Muscle of leg (tissue), 3 donors: ENCODE measurements at regions not wholly inside any gene's neighbourhood (a gene's known extent, or its start where the extent isn't known, plus 50 kb on each side); places are given as distances from the start of the nearest gene placed in this dataset.

Source experiments
- DNase-seq: peaks from one replicate; pipeline ENCODE4 v3.0.0; 2013
- H3K27ac ChIP-seq: one replicate; pipeline ENCODE4 v1.5.1; 2013; ENCODE audit warnings: mild to moderate bottlenecking, low read length, control low read depth
- H3K27me3 ChIP-seq: one replicate; pipeline ENCODE4 v1.6.1; 2013; ENCODE audit warnings: low read length; ENCODE audit not compliant: control insufficient read depth, insufficient read depth
- H3K36me3 ChIP-seq: one replicate; pipeline ENCODE4 v1.6.1; 2013; ENCODE audit warnings: low read length; ENCODE audit not compliant: control insufficient read depth, insufficient read depth
- H3K4me1 ChIP-seq: one replicate; pipeline ENCODE4 v1.6.1; 2013; ENCODE audit warnings: low read length; ENCODE audit not compliant: control insufficient read depth, insufficient read depth
- H3K4me3 ChIP-seq: one replicate; pipeline ENCODE4 v1.5.1; 2013; ENCODE audit warnings: low read length, control low read depth
- H3K9me3 ChIP-seq: replicated peaks from 2 replicates; pipeline ENCODE4 v1.6.1; 2013; ENCODE audit warnings: low read depth, low read length; ENCODE audit not compliant: control insufficient read depth
- WGBS: methylation state at CpG from one replicate; pipeline ENCODE4 v1.1.5; 2013; ENCODE audit warnings: missing lambda C conversion rate; ENCODE audit not compliant: insufficient coverage; 5-methylcytosine and 5-hydroxymethylcytosine counted together

DNA sequence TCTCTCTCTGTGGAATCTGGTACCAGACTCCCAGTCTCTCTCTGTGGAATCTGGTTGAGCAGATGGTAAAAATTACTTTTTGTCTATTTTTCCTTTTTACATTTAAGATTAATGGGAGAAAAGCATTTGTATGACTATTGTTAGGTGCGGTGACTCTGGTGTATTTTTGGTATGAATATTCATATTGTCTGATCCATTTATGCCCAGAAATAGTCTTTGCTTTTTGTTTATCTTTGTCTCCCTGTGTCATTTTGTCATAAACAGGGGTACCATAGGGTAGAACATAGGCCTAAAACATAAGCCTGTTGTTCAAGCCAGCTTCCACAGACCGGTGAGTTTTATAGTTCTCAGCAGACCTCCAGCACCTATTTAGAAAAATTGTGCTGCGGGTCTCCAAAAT, 78.7 kb downstream of the ETS2 start:
- WGBS, result no CpG with 5 or more reads among the region's 3 CpGs
- Histone ChIP-seq H3K4me3 (no peak overlapping the region), H3K4me1 (no peaks in the 10 kb centered on the region), H3K27me3 (no peaks in the 10 kb centered on the region), H3K27ac (no peak overlapping the region), H3K9me3 (peaks cover 18% of the 10 kb centered on the region), H3K36me3 (no peaks in the 10 kb centered on the region)
- no peak for DNase-seq

DNA sequence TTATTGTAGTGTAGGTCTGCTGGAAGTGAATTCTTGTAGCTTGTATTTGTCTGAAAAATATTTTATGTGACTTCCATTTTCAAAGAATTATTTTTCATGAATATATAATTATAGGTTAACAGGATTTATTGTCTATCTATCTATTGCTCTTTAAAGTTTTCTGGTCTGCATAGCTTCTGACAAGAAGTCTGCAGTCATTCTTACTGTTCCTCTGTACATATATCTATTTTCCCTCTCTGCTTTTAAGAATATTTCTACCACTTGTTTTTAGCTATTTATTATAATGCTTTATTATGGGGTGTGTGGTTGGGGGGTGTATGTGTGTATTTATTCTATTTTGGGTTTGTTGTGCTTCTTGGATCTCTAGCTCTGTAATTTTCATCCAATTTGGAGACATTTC, 77.4 kb downstream of the ETS2 start:
- H3K27me3 ChIP-seq, result no peaks in the 10 kb centered on the region
- peaks cover 18% of the 10 kb centered on the region for H3K9me3 ChIP-seq
- no peaks in the 10 kb centered on the region for H3K36me3 ChIP-seq
- no peak overlapping the region for H3K27ac ChIP-seq
- H3K4me1 ChIP-seq, result no peaks in the 10 kb centered on the region
- DNase-seq, result no peak
- H3K4me3 ChIP-seq, result no peak overlapping the region

- Histone ChIP-seq H3K9me3 (peaks cover 9% of the 10 kb centered on the region), H3K27ac (no peak overlapping the region), H3K27me3 (no peaks in the 10 kb centered on the region), H3K4me1 (no peaks in the 10 kb centered on the region), H3K4me3 (no peak overlapping the region), H3K36me3 (no peaks in the 10 kb centered on the region)
- no peak for DNase-seq
Measured at GRCh38 chr21:38881131-38881530, 75.4 kb downstream of the ETS2 start.

DNA sequence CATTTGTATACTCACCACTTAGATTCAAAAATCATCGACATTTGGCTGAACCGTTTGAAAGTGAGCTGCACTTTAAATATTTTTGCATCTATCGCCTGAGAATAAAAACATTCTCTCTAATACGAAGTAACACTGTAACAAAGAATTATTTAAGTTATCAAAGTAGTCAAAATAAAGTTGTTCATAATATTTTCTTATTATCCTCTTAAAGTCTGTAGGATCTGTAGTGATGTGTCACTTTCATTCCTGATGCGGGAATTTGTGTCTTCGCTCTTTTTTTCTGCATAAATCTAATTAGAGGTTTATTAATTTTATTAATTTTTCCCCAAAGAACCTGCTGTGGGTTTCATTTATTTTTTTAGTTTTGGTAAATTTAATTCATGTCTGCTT, 74.8 kb downstream of the ETS2 start:
- no peak for DNase-seq
- WGBS, result no CpG with 5 or more reads among the region's 6 CpGs
- no peak overlapping the region for H3K4me3 ChIP-seq
- no peak overlapping the region for H3K27ac ChIP-seq
- H3K27me3 ChIP-seq, result no peaks in the 10 kb centered on the region
- H3K36me3 ChIP-seq, result no peaks in the 10 kb centered on the region
- H3K9me3 ChIP-seq, result peaks cover 9% of the 10 kb centered on the region
- no peaks in the 10 kb centered on the region for H3K4me1 ChIP-seq

DNA sequence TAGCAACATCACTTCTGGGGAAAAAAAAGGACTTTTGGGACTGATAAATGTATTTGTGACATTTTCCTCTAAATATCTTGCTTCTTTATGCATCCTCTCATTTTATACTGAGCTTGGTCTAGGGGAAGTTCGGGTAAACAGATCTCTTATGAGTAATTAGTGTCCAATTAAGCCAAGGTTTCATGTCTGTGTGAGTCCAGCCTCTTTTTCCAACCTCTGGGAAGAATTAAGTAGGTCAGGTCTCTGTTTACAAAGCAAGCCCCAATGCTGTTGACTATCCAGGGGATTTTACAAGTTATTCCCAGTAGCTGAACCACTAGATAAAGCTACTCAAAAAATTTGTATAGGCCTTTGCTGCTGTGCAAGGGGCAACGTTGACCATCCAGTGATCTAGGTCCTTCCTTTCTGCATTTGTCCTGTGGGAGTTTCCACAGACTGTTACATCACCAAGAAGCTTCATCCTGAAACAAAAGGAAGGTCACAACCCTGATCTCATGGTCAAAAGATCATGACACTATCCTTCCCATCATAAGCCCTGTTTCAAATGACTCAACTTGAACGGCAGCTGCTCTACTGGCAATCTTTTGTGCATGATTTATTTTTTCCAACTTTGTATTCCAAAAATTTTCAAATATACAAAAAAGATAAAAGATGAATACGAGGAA, 74.3 kb downstream of the ETS2 start:
- Histone ChIP-seq H3K27ac (no peak overlapping the region), H3K27me3 (no peaks in the 10 kb centered on the region), H3K9me3 (peaks cover 9% of the 10 kb centered on the region), H3K4me3 (no peak overlapping the region), H3K36me3 (no peaks in the 10 kb centered on the region), H3K4me1 (no peaks in the 10 kb centered on the region)
- DNase-seq, result no peak
- 90% methylated on average over 2 of the region's 4 CpGs for WGBS

DNA sequence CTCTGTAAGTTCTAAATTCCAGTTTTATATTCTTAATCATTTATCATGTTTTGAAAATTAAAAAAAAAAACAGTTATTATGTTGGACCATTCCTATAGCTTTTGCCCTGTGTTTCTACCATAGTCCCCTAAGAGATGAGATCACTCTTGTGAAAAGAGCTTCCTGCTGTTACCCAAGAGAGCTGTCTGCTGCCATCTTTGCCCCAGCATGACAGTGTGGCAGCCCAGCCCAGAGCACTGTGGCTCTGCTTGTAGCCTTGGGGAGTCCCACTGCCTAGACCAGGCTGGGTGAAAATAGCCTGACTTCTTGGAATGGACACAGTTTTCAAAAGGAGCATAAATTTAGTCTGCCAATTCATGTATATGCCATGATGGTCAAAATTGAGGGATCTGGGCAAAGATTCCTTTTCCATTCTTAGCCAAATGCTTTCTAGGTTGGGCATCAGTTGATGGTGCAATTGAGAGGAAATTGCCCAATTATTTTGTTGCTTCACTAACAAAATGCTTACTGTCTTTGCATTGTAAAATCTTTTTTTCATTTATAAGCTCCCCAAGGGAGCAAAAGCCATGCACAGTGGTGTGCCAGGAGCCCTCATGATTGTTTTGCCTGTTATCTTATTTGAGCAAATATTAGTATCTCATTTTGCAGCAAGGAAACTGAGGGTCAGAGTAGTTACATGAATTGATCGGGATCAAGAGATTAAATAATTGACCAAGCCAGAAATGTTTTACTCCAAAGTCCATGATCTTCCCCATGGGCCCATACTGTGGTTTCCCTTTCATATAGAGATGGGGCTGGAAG, 72.8 kb downstream of the ETS2 start:
- Histone ChIP-seq H3K9me3 (peaks cover 9% of the 10 kb centered on the region), H3K4me1 (no peaks in the 10 kb centered on the region), H3K4me3 (no peak overlapping the region), H3K27ac (no peak overlapping the region), H3K36me3 (no peaks in the 10 kb centered on the region), H3K27me3 (no peaks in the 10 kb centered on the region)
- WGBS, result no CpG with 5 or more reads among the region's 1 CpG
- no peak for DNase-seq

DNA sequence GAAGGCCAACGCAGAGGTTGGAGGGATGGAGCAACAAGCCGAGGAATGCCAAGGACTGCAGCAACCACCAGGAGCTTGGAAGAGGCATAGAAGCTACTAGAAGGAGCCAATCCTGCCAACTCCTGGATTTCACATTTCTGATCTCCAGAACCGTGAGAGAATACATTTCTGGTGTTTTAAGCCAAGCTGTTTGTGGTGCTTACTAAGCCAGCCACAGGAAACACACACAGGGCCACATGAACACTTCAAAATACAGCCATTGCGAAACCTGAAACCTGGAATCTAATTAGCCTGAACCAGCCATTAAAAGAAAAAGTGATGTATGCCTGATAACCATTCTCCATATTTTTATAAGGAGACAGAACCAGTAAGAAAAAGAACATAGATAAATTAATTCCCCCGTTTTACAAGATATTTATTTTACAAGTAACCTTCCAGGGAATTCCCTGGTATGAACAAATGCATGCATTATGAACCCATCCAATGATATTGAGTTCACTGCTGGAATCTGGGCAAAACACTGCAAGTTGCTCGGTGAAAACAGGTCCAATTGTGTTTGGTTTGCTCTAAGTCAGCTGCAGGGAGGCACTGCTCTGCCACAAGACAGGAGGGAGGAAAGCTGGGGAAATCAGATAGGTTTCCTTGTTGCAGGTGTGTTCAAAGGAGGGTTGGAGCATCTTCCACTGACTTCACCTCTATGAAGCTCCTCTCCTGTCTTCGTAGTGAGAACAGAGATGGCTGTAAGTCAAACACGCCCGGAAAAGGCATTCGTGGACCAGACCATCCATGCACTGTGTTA, 70.2 kb downstream of the ETS2 start:
- no peak for DNase-seq
- H3K36me3 ChIP-seq, result no peaks in the 10 kb centered on the region
- 77% methylated on average over 4 of the region's 10 CpGs for WGBS
- H3K27me3 ChIP-seq, result no peaks in the 10 kb centered on the region
- H3K27ac ChIP-seq, result no peak overlapping the region
- H3K4me1 ChIP-seq, result no peaks in the 10 kb centered on the region
- H3K9me3 ChIP-seq, result peaks cover 7% of the 10 kb centered on the region
- H3K4me3 ChIP-seq, result no peak overlapping the region
